Left cardiac atrium (tissue), 4 donors: ENCODE measurements at regions not wholly inside any gene's neighbourhood (a gene's known extent, or its start where the extent isn't known, plus 50 kb on each side); places are given as distances from the start of the nearest gene placed in this dataset.

Source experiments
- ATAC-seq, 2 donors: fragments of 200-7000 bp; cut with Tn5 transposase; one replicate each; pipeline ENCODE4 v1.9.1; 2020; ENCODE audit warnings: mild to moderate bottlenecking in 2 of 2, moderate library complexity in 2 of 2
- DNase-seq: peaks from one replicate; pipeline ENCODE4 v3.0.0-alpha.2; 2020
- intact Hi-C, 2 donors: fragments of 100-400 bp; cut with DNase I; formaldehyde crosslinking; loops; one replicate each; pipeline versions ENCODE4 v1.14.1 to v1.15.1; 2022 to 2023
- donor health status: DM: no; HTN: yes; CAD: no.
- donor health status: DM: no; HTN: yes; CAD: no; lungs with severe emphysema.
- donor health status: DM: yes; HTN: yes; CAD: no.
- donor health status: Dilated cardiomyopathy.

DNA sequence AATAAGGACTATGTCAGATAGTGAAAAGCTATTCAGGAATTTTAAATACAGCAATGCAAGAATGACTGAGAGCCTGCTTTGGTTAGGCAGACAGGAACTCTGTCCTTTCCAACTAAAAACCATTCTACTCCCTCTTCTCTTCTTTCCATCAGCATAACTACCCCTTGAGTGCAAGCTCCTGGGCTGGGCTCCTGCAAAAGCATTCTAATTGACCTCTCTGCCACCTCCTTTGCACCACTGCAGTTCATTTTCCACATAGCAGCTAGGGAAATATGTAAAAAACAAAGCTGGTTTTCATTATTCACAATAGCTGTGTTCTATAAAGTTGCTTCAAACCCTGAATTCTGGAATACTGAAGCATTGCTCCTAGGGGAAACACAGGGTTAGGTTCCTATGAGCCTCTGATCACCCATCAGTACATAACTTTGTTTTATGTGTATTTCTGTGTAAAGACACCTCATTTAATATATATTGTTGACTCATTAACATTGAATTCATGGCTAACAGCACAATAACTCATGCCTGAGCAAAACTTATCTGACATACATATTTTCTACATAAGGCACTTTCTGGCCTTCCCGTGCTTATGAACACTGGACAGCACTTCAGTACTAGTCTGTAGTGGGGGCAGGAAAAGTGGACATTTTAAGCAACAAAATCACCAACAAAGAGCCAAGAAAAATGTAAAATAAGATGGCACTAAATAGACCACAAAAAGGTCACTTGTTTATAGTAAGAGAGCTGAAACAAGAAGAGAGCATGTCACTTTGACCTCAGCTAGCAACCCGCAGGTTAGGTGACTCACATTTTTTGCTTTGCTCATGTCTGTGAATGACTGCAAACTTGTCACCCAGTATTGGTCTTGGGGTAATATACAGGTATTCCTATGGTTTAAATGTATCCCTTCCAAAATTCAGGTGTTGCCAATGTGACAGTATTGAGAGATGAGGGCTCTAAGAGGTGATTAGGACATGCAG lies 57.9 kb upstream of the IRF2BP2 start:
- DNase-seq (no peak), ATAC-seq (no peak)
- intact Hi-C loops, result no loop called here

DNA sequence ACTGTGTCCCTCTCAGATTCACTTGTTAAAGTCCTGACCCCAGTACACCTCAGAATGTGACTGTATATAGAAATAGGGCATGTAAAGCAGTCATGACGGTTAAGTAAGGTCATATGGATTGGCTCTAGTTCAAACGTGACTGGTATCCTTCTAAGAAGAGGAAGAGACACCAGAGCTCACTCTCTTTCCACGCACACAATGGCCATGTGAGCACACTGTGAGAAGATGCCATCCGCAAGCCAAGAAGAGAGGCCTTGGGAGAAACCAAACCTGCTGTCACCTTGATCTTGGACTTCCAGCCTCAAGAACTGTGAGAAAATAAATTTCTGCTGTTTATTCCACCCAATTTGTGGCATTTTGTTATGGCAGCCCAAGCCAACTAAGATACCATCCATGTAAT lies 56.8 kb upstream of the IRF2BP2 start:
- intact Hi-C loops, result no loop called here
- no peak for DNase-seq
- peak; percentile 41 to 44 for ATAC-seq

DNA sequence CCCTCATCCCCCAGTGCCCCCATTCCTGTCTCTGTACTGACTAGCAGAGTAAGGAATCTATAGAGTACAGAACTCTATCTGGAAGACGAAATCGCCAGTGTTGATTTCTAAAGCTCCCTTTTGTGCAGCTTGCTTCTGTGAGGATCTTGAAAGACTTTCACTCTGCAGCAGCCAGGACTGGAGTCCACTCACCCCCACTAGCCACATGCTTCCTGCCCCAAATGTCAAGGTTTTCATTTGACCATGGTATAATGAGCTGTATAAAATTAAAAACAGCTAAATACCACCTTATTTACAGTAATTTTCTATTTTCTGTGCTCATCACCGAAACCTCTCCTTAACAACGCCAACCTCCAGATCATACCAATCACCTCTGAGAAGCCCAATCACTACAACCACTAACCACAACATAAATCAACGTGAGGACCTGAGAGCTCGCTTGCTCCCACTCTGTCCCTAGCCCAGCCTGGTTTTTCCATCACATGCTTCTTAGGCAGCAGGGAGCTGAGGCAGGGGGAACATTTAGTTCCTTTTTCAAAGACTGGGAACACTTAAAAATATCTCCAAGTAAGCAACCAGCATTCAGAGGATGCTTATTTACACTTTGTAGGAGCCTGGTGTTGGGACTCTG lies 56.1 kb upstream of the IRF2BP2 start:
- DNase-seq (no peak), ATAC-seq (peak in 1 of 2 donors; percentile 41)
- intact Hi-C loops, result no loop called here

DNA sequence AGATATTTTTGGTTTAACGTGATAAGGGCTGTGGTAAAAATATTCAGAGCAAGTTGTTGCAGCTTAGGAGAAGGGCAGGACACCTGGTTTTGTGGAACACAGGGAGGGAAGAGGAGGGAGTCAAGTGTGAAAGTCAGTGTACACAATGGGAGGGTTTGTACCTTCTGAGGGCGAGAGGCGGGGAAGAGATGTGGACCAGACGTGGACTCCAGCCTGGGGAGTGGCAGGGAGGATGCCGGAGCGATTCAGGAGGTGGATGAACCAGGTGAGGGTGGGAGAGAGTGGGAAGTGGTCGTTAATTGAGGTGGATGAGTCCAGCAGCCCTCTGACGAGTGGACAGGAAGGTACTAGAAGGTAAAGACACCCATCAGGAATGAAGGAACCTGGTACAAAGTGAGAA lies 52.2 kb upstream of the IRF2BP2 start:
- ATAC-seq (no peak), DNase-seq (no peak)
- intact Hi-C loops, result no loop called here

DNA sequence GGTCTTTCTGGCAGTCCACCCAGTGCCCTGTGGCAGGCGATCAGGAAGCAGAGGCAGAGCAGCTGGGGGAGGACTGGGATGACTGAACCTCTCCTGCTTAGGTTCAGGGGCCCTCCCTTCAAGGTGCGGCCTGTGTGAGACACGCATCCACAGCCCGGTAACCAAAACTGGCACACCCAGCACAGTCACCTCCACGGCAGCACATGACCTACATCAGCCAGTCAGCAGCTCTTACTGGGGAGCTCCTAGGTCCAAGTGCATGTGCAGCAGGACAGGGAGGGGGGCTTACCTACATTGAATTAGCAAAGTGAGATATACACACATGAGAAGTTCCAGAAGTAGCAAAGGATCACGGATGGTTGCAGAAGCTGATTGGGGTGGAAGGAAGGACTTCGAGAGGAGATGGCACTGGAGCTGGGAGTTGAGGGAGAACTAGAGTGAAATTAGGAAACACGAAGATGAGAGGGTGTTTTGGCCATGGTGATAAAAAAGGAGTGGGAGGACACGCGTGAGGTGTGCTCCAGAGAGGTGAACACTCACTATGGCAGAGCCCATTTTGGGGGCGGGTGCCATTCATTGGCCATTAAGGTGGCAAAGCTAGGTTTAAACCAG lies 51.4 kb upstream of the IRF2BP2 start:
- intact Hi-C loops, result no loop called here
- DNase-seq (no peak), ATAC-seq (no peak)

DNA sequence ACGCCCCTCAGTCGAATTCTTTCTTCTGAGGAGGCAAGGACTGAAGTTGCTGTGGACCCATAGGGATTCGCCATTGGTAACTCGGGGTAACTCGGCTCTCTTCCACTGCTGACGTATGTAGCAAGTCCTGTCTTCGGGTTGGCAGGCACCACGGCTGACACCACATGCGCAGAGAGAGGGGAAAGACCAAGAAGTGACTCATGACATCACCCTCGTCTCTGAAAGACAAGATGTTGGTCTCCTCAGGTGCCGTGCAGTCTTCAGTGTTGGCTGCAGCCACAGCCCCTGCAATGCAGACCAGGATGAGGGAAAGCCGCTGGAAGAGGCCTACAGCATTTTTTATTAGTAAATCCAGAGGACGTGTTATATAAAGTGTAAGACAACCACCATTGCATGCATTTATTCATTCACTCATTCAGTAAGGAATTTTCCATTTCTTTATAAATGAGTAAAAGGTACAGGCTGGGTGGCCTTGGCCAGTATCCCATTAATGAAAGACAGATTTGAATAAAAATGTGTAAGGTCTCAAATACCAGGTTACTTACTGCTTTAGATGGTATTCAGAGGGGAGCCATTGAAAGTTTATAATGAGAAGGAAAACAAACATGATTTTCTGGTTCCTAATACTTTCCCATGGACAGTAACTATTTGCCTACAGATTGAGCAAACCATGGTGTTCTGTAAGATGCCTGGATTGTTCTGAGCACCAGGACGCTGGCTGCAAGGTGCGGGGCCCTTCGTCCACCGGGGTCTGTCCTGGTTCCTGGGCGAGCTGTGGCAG lies 50.7 kb upstream of the IRF2BP2 start:
- no peak for ATAC-seq
- intact Hi-C loops, result no loop called here
- no peak for DNase-seq
